Thyroid gland (tissue), 4 donors: ENCODE measurements at regions not wholly inside any gene's neighbourhood (a gene's known extent, or its start where the extent isn't known, plus 50 kb on each side); places are given as distances from the start of the nearest gene placed in this dataset.

ENCODE experiments used
- DNase-seq, 2 donors: peaks; one replicate each; pipeline ENCODE4 v3.0.0-alpha.2; 2019
- H3K27ac ChIP-seq, 3 donors: fragments of 200-600 bp; sonication (generic); 1 replicate in 2 of 3; 2 replicates in 1 of 3; pipeline ENCODE4 v1.5.1; 2016 to 2019; ENCODE audit warnings: mild to moderate bottlenecking in 1 of 3, moderate library complexity in 1 of 3
- H3K27me3 ChIP-seq: fragments of 200-600 bp; sonication (generic); one replicate; pipeline ENCODE4 v1.5.1; 2019
- H3K36me3 ChIP-seq, 2 donors: fragments of 200-600 bp; sonication (generic); one replicate each; pipeline ENCODE4 v1.5.1; 2016 to 2019
- H3K4me1 ChIP-seq, 2 donors: fragments of 200-600 bp; sonication (generic); one replicate each; pipeline ENCODE4 v1.5.1; 2017 to 2019
- H3K4me3 ChIP-seq, 3 donors: fragments of 200-600 bp; sonication (generic); replicated peaks in 1 of 3; 1 replicate in 2 of 3; 2 replicates in 1 of 3; pipeline ENCODE4 v1.5.1; 2016; ENCODE audit warnings: mild to moderate bottlenecking in 1 of 3
- H3K9me3 ChIP-seq: fragments of 200-600 bp; sonication (generic); one replicate; pipeline ENCODE4 v1.5.1; 2017
- POLR2A ChIP-seq, 2 donors: fragments of 450-650 bp; IDR thresholded peaks; one replicate each; pipeline ENCODE4 v1.6.1; 2017; ENCODE audit warnings: antibody characterized with exemption in 2 of 2, mild to moderate bottlenecking in 2 of 2, moderate library complexity in 1 of 2
- WGBS, 2 donors: methylation state at CpG; one replicate each; pipeline ENCODE4 v1.1.5; 2017; 5-methylcytosine and 5-hydroxymethylcytosine counted together
- intact Hi-C: fragments of 100-400 bp; cut with DNase I; formaldehyde crosslinking; loops from one replicate; pipeline ENCODE4 v1.15.1; 2023
- TF ChIP-seq, protein P1 (sequence below), 6 experiments: fragments of 200-600 bp in 3 of 6; fragments of 450-650 bp in 3 of 6; sonication (generic) in 3 of 6; IDR thresholded peaks; one replicate each; pipeline ENCODE4 v1.5.1; 2016 to 2019; ENCODE audit warnings: antibody characterized with exemption in 6 of 6, mild to moderate bottlenecking in 2 of 6, inconsistent platforms in 1 of 6, moderate library complexity in 1 of 6

DNA sequence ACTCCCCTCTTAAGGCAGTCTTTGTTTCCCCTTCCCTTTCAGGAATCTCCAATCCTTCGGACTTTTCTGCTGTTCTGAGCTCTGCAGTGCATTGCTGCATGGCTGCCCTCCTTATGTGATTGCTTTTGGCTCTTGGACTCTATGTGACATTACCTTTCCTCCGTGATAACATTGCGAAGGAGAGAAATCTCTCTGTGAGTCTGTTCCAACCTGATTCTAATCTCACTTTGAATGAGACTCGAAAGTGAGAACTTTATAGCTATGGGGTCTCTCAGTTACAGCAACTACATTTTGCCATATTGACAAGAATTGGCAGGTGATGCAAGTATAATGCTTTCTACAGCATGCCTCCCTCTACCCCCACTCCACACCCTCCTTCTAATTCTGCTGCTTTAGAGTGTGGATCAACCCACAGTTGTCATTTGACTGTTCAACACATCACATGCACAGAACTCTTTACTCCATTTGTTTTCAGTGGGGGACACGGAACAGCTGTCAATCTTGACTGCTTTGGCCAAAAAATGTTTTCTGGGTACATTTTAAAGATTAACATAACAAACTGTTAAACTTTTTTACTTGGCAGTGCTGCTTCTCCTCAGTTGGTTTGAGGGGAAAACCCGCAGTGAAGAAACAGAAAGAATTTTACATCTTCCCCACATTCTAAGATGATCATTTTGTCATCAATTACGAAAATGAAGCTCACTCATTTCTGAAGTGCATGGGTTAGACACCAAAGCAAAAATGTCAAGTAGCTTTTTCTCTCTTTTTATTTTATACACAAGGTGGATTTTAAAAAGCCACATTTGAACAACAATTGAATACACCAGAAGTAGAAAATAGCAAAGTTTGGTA, 125.5 kb upstream of the RMST start:
- Histone ChIP-seq H3K4me3 (no peak overlapping the region), H3K27me3 (no peaks in the 10 kb centered on the region), H3K9me3 (no peaks in the 10 kb centered on the region), H3K4me1 (no peaks in the 10 kb centered on the region), H3K36me3 (no peaks in the 10 kb centered on the region), H3K27ac (no peak overlapping the region)
- DNase-seq, result no peak
- 76 to 80% methylated on average over 7 of the region's 7 CpGs for WGBS, 2 donors
- TF ChIP-seq, protein P1, sequence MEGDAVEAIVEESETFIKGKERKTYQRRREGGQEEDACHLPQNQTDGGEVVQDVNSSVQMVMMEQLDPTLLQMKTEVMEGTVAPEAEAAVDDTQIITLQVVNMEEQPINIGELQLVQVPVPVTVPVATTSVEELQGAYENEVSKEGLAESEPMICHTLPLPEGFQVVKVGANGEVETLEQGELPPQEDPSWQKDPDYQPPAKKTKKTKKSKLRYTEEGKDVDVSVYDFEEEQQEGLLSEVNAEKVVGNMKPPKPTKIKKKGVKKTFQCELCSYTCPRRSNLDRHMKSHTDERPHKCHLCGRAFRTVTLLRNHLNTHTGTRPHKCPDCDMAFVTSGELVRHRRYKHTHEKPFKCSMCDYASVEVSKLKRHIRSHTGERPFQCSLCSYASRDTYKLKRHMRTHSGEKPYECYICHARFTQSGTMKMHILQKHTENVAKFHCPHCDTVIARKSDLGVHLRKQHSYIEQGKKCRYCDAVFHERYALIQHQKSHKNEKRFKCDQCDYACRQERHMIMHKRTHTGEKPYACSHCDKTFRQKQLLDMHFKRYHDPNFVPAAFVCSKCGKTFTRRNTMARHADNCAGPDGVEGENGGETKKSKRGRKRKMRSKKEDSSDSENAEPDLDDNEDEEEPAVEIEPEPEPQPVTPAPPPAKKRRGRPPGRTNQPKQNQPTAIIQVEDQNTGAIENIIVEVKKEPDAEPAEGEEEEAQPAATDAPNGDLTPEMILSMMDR (IDR thresholded peaks at IDR 0.05), result no peak
- no peak for TF ChIP-seq POLR2A (IDR thresholded peaks at IDR 0.05)
- intact Hi-C loops, result no loop called here

DNA sequence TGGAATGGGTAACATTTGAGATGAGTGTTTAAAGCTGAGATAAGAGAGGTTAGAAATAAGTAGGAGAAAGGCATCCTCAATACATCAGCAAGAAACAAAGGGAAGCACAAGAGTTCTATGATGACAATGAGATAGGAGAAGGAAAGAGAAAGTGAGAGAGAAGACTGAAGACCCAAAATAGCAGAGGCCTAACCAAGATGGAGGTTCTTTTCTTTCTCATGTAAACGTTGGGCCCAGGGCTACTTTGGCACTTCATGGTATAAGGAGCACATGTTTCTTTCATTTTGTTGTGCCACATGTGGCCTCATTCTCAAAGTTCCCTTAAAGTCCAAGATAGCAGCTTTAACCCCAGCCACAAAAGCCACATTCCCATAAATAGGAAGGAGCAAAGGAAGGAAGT, 120.5 kb upstream of the RMST start:
- TF ChIP-seq, protein P1 (IDR thresholded peaks at IDR 0.05), result no peak
- TF ChIP-seq POLR2A (IDR thresholded peaks at IDR 0.05), result no peak
- H3K4me1 ChIP-seq, result peaks cover 3 to 7% of the 10 kb centered on the region in 2 donors
- 69 to 80% methylated on average over 1 of the region's 1 CpG for WGBS, 2 donors
- H3K9me3 ChIP-seq, result no peaks in the 10 kb centered on the region
- no peak for DNase-seq
- H3K36me3 ChIP-seq, result no peaks in the 10 kb centered on the region
- intact Hi-C loops, result no loop called here
- H3K4me3 ChIP-seq, result no peak overlapping the region
- no peaks in the 10 kb centered on the region for H3K27me3 ChIP-seq
- no peak overlapping the region for H3K27ac ChIP-seq

DNA sequence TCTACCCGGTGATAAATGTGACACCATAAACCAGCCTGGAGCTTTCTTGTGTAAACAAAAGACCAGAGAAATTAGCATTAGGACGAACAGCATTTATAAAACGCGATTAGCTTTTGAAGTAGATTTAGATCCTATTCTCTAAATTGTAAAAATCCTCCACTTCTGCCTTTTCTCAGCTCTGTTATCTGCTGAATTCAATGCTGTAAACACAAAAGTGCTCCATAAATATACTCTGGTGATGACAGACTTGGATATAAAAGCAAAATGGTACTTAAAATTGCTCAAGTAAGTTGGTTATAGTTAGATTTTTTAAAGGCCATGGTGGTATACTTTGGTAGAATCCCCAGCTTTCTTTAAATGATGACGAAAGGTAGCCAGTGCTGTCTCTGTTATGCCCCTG, 114.6 kb upstream of the RMST start:
- TF ChIP-seq, protein P1 (IDR thresholded peaks at IDR 0.05), result no peak
- no peak for TF ChIP-seq POLR2A (IDR thresholded peaks at IDR 0.05)
- intact Hi-C loops, result no loop called here
- Histone ChIP-seq H3K4me3 (no peak overlapping the region), H3K9me3 (no peaks in the 10 kb centered on the region), H3K27me3 (no peaks in the 10 kb centered on the region), H3K27ac (no peak overlapping the region), H3K4me1 (peaks cover 3 to 7% of the 10 kb centered on the region in 2 donors), H3K36me3 (no peaks in the 10 kb centered on the region)
- no peak for DNase-seq
- 88 to 91% methylated on average over 5 of the region's 5 CpGs for WGBS, 2 donors

DNA sequence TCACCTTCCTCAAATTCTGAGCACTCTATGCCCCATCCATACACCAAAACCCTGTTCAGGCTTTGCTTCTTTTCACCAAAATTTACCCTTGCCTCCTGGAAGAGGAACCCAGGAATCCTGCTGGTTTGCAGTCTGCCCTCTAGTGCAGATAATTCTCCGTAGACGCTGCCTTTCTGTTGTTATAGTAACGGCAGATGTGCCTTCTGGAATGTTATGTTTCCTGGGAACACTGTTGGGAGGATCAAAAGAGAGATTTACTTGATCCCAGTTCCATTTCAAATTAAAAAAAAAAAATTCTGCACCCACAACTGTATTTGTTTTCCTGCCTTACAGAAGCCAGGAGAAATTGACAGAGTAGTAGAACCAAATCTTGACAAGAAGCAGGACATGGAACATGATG, 104.2 kb upstream of the RMST start:
- H3K4me1 ChIP-seq, result peaks cover 0 to 6% of the 10 kb centered on the region in 2 donors
- no peak overlapping the region for H3K27ac ChIP-seq
- intact Hi-C loops, result no loop called here
- H3K27me3 ChIP-seq, result no peaks in the 10 kb centered on the region
- H3K9me3 ChIP-seq, result no peaks in the 10 kb centered on the region
- DNase-seq, result no peak
- 67 to 78% methylated on average over 3 of the region's 3 CpGs for WGBS, 2 donors
- no peak overlapping the region for H3K4me3 ChIP-seq
- TF ChIP-seq, protein P1 (IDR thresholded peaks at IDR 0.05), result no peak
- TF ChIP-seq POLR2A (IDR thresholded peaks at IDR 0.05), result no peak
- H3K36me3 ChIP-seq, result no peaks in the 10 kb centered on the region

DNA sequence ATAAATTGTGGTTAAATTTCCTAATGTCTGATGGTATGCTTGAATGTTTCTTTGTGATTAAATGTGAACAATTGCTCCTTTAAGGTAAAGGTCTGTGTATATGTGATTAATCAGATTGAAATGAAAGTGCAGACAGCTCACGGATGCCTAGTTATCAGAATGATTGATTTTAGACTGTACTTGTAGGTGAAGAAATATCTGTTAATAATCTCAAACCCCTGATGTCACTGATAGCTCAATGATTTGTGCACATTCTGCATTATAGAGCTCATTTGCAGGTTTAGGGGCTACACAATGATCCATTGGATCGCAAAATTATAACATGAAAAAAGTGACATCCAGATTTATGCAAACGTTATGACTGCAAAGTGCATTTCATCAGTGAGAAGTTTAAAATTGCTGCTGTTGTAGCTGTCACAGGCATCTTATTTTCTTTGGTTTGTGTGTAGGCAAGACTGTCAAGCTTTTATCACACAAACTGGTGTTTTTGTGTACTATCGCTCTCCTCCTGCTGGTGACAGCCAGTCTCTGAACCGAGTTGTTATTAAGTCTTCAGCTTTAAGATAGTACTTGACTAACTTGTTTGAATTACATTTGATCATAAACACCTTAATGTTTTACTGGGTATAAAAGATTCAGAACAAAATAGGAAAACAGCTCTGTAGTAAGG, 103.4 kb upstream of the RMST start:
- Histone ChIP-seq H3K27me3 (no peaks in the 10 kb centered on the region), H3K4me1 (peaks cover 0 to 6% of the 10 kb centered on the region in 2 donors), H3K36me3 (no peaks in the 10 kb centered on the region), H3K4me3 (no peak overlapping the region), H3K27ac (no peak overlapping the region), H3K9me3 (no peaks in the 10 kb centered on the region)
- TF ChIP-seq POLR2A (IDR thresholded peaks at IDR 0.05), result no peak
- TF ChIP-seq, protein P1 (IDR thresholded peaks at IDR 0.05), result no peak
- 76 to 83% methylated on average over 5 of the region's 5 CpGs for WGBS, 2 donors
- intact Hi-C loops, result no loop called here
- no peak for DNase-seq
